Bronchial epithelial cell (primary cell): ENCODE measurements at regions not wholly inside any gene's neighbourhood (a gene's known extent, or its start where the extent isn't known, plus 50 kb on each side); places are given as distances from the start of the nearest gene placed in this dataset.

Experiments used
- DNase-seq: peaks from one replicate; pipeline ENCODE4 v3.0.0-alpha.2; 2010; ENCODE audit warnings: low read depth
- FAIRE-seq: peaks from 2 replicates; lab custom pipeline; 2011; peaks lifted over from hg19 to GRCh38; lab: Jason Lieb, UNC
- H3K27me3 ChIP-seq: 2 replicates; pipeline ENCODE4 v1.5.1; 2011; ENCODE audit warnings: low read length; ENCODE audit not compliant: control insufficient read depth, insufficient read depth
- H3K36me3 ChIP-seq: 2 replicates; pipeline ENCODE4 v1.5.1; 2011; ENCODE audit warnings: low read length; ENCODE audit not compliant: control insufficient read depth, insufficient read depth
- H3K4me3 ChIP-seq: 2 replicates; pipeline ENCODE4 v1.5.1; 2011; ENCODE audit warnings: mild to moderate bottlenecking, low read depth, low read length, control low read depth
- CTCF ChIP-seq: IDR thresholded peaks from 2 replicates; pipeline ENCODE4 v1.5.1; 2011; ENCODE audit warnings: mild to moderate bottlenecking, moderate library complexity, low read length, control low read depth, inconsistent platforms; ENCODE audit not compliant: insufficient read depth, severe bottlenecking

- FAIRE-seq = no peak
Measured at GRCh38 chr4:185870366-185870765, 58.4 kb upstream of the SORBS2 start.

GRCh38 chr4:185872747-185873380, 60.9 kb upstream of the SORBS2 start:
- DNase-seq (peak; percentile 18), FAIRE-seq (no peak)
- Histone ChIP-seq H3K36me3 (no peaks in the 10 kb centered on the region), H3K27me3 (no peaks in the 10 kb centered on the region), H3K4me3 (no peak overlapping the region)
- no peak for TF ChIP-seq CTCF

More at GRCh38 chr4:185870366-185870765, 58.4 kb upstream of the SORBS2 start:
- Histone ChIP-seq H3K4me3 (no peak overlapping the region), H3K27me3 (no peaks in the 10 kb centered on the region), H3K36me3 (no peaks in the 10 kb centered on the region)
- no peak for DNase-seq
- TF ChIP-seq CTCF = no peak

GRCh38 chr4:185874516-185875230, 62.7 kb upstream of the SORBS2 start:
- TF ChIP-seq CTCF = no peak
- H3K36me3 ChIP-seq = no peaks in the 10 kb centered on the region
- no peaks in the 10 kb centered on the region for H3K27me3 ChIP-seq
- DNase-seq (peak; percentile 86), FAIRE-seq (no peak)
- no peak overlapping the region for H3K4me3 ChIP-seq

- no peak overlapping the region for H3K4me3 ChIP-seq
- no peaks in the 10 kb centered on the region for H3K36me3 ChIP-seq
- no peak for TF ChIP-seq CTCF
- FAIRE-seq = no peak
- H3K27me3 ChIP-seq = no peaks in the 10 kb centered on the region
- no peak for DNase-seq
Measured at GRCh38 chr4:185875316-185875907, 63.4 kb upstream of the SORBS2 start.

GRCh38 chr4:185878633-185879032, 66.6 kb upstream of the SORBS2 start:
- Histone ChIP-seq H3K4me3 (no peak overlapping the region), H3K27me3 (no peaks in the 10 kb centered on the region), H3K36me3 (no peaks in the 10 kb centered on the region)
- DNase-seq (no peak), FAIRE-seq (no peak)
- no peak for TF ChIP-seq CTCF
